Activated CD8-positive, alpha-beta T cell treated with anti-CD3 and anti-CD28 coated beads, Interleukin-2, amount 10 ng/mL, durations not matched to agents 7 days and 5 days (primary cell): ENCODE measurements at regions not wholly inside any gene's neighbourhood (a gene's known extent, or its start where the extent isn't known, plus 50 kb on each side); places are given as distances from the start of the nearest gene placed in this dataset.

Experiments used
- ATAC-seq: fragments of 150-1000 bp; cut with Tn5 transposase; one replicate; pipeline ENCODE4 v1.10.0; 2021; ENCODE audit warnings: moderate library complexity
- CTCF ChIA-PET: fragments of 350-600 bp; sonication (Branson Sonifier 250); formaldehyde crosslinking; loops from one replicate; lab custom pipeline; 2021; ENCODE audit warnings: antibody characterized with exemption; lab: Charles Lee
- POLR2A ChIA-PET: fragments of 350-600 bp; sonication (Branson Sonifier 250); formaldehyde crosslinking; loops from one replicate; lab custom pipeline; 2021; ENCODE audit warnings: antibody characterized with exemption; lab: Charles Lee
- DNase-seq: peaks from one replicate; pipeline ENCODE4 v3.0.0-alpha.2; 2020
- H3K27ac Mint-ChIP-seq: one replicate; pipeline ENCODE4 v1.8.0; 2021; ENCODE audit warnings: mild to moderate bottlenecking, mixed read lengths
- H3K27me3 Mint-ChIP-seq: one replicate; pipeline ENCODE4 v1.8.0; 2021; ENCODE audit warnings: low read depth, mixed read lengths
- H3K36me3 Mint-ChIP-seq: one replicate; pipeline ENCODE4 v1.8.0; 2021; ENCODE audit warnings: low read depth, mixed read lengths
- H3K4me1 Mint-ChIP-seq: one replicate; pipeline ENCODE4 v1.8.0; 2021; ENCODE audit warnings: low read depth, mixed read lengths
- H3K4me3 Mint-ChIP-seq: one replicate; pipeline ENCODE4 v1.8.0; 2021; ENCODE audit warnings: mild to moderate bottlenecking, mixed read lengths
- H3K9me3 Mint-ChIP-seq: one replicate; pipeline ENCODE4 v1.8.0; 2022; ENCODE audit warnings: mixed read lengths; ENCODE audit not compliant: insufficient read depth

DNA sequence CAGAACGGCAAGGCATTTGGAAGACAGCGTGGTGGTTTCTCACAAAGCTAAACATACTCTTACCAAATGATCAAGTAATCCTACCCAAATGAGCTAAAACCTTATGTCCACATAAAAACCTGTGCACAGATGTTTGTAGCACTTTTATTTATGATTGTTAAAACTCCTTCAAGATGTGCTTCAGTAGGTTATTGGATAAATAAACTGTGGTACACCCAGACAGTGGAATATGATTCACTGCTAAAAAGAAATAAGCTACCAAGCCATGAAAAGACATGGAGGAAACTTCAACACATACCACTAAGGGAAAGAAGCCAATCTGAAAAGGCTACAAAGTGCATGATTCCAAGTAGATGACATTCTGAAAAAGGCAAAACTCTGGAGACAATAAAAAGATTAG, 94.2 kb downstream of the FOXD1 start:
- peaks cover 4% of the 10 kb centered on the region for H3K9me3 Mint-ChIP-seq
- no peak overlapping the region for H3K27ac Mint-ChIP-seq
- no peak for ATAC-seq
- H3K27me3 Mint-ChIP-seq = peaks cover 20% of the 10 kb centered on the region
- H3K4me1 Mint-ChIP-seq = no peaks in the 10 kb centered on the region
- ChIA-PET POLR2A (no interaction called here), CTCF (no interaction called here)
- no peaks in the 10 kb centered on the region for H3K36me3 Mint-ChIP-seq
- no peak overlapping the region for H3K4me3 Mint-ChIP-seq
- no peak for DNase-seq

DNA sequence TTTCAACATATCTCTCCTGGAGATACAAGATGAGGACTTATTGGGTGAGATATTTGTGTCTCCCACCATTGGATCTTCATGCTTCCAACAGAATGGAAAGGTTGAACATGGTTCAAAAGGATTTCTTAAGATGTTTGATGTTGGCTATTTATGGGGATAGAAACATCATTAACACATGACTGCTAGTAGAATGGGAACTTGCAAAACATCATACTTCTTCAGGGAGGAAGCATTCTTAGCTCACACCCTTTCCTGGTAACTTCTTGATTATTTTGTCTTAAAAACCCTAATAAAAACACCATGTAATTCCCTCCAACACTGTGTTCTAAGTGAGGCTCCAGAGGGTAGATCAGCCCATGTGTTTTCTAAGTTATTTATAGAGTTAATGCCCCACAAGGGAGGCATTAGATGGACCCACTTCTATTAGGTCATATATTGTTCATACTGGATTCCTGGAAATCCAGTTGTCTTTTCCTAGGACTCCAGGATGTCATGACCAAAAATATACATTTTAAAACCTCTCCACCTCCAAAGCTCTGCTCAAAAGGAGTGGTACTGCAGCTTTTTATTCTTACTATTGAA, 95.8 kb downstream of the FOXD1 start:
- Mint-ChIP-seq H3K4me1 (no peaks in the 10 kb centered on the region), H3K9me3 (peaks cover 4% of the 10 kb centered on the region), H3K27ac (no peak overlapping the region), H3K4me3 (no peak overlapping the region), H3K27me3 (peaks cover 21% of the 10 kb centered on the region), H3K36me3 (no peaks in the 10 kb centered on the region)
- DNase-seq (no peak), ATAC-seq (no peak)
- ChIA-PET POLR2A (no interaction called here), CTCF (interaction anchor here (1.0 kb wide), 1 partner anchor 99 kb away, joined by 3 read pairs; no protein-coding TSS in a partner anchor)

DNA sequence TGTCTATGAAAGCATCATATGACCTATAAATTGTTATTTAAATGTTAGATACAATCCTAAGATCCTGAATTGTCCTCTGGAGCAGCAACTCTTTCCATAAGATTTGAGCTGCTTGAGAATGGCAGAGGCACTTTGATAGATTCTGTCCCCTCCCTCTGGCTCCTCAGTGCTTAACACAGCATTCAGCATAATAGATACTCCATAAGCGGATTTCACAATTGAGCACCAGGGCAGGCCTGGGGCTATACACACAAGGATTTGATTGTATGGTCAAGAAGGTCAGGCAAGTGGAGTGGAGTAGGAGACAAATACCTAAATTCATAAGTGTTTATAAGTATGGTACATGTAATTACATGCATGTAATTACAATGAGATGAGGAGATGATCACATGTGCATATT, 96.3 kb downstream of the FOXD1 start:
- no peaks in the 10 kb centered on the region for H3K36me3 Mint-ChIP-seq
- H3K4me1 Mint-ChIP-seq = no peaks in the 10 kb centered on the region
- ChIA-PET CTCF (no interaction called here), POLR2A (no interaction called here)
- peaks cover 8% of the 10 kb centered on the region for H3K9me3 Mint-ChIP-seq
- no peak overlapping the region for H3K4me3 Mint-ChIP-seq
- DNase-seq = no peak
- peaks cover 18% of the 10 kb centered on the region for H3K27me3 Mint-ChIP-seq
- no peak for ATAC-seq
- no peak overlapping the region for H3K27ac Mint-ChIP-seq

DNA sequence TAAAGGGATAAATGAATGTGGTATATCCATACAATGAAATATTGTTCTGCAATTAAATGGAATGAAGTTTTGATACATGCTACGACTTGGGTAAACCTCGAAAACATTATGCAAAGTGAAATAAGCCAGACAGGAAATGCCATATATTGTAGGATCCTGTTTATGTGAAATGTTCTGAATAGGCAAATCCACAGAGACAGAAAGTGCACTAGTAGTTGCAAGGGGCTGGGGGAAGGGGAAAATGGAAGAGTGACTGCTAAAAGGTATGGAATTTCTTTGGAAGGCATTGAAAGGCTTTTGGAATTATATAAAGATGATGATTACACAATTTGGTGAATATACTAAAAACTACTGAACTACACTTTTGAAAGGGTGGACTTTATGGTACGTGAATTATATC, 97.0 kb downstream of the FOXD1 start:
- ATAC-seq (no peak), DNase-seq (no peak)
- CTCF ChIA-PET = no interaction called here
- no peaks in the 10 kb centered on the region for H3K36me3 Mint-ChIP-seq
- H3K4me3 Mint-ChIP-seq = no peak overlapping the region
- no peak overlapping the region for H3K27ac Mint-ChIP-seq
- no peaks in the 10 kb centered on the region for H3K4me1 Mint-ChIP-seq
- POLR2A ChIA-PET = no interaction called here
- H3K9me3 Mint-ChIP-seq = peaks cover 15% of the 10 kb centered on the region
- H3K27me3 Mint-ChIP-seq = peaks cover 16% of the 10 kb centered on the region

DNA sequence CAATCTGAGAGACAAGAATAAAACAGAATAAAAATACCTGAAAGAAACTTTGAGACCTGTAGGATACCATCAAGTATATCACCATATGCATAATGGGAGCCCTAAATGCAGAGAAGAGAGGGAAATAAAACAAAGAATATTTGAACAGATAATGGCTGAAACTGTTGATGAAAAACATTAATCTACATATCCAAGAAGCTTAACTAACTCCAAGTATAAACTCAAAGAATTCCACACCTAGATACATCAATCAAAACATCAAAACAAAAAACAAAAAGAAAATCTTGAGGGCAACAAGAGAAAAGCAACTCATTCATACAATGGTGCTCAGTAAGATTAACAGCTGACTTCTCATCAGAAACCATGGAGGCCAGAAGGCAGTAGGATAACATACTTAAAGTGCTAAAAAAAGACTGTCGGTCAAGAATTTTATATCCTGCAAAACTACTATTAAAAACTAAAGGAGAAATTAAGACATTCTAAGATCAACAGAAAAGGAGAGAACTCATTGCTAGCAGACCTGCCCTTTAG, 101.6 kb downstream of the FOXD1 start:
- ATAC-seq = no peak
- Mint-ChIP-seq H3K4me1 (no peaks in the 10 kb centered on the region), H3K9me3 (peaks cover 19% of the 10 kb centered on the region), H3K27me3 (peaks cover 13% of the 10 kb centered on the region), H3K36me3 (no peaks in the 10 kb centered on the region), H3K4me3 (no peak overlapping the region), H3K27ac (no peak overlapping the region)
- ChIA-PET CTCF (no interaction called here), POLR2A (no interaction called here)
- no peak for DNase-seq

DNA sequence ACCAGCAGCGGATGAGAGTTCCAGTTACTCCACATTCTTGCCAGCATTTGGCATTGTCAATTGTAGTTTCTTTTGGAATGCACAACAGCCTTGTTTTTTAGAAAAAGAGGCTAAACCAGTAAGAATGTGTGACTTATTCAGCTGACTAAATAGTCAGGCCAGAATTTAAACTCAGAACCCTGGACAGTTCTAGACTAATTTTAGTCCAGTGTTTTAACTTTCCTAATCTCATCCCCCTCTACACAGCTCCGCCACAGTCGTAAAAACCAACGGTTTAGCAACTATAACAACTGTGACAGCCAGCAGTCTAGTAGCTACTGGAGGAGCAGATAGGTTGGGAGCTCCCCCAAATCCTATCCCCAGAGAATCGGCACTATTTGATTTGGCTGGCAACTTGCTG, 103.7 kb downstream of the FOXD1 start:
- no peaks in the 10 kb centered on the region for H3K36me3 Mint-ChIP-seq
- H3K9me3 Mint-ChIP-seq = peaks cover 18% of the 10 kb centered on the region
- H3K27ac Mint-ChIP-seq = no peak overlapping the region
- no peak overlapping the region for H3K4me3 Mint-ChIP-seq
- no peaks in the 10 kb centered on the region for H3K4me1 Mint-ChIP-seq
- ATAC-seq (no peak), DNase-seq (no peak)
- CTCF ChIA-PET = no interaction called here
- POLR2A ChIA-PET = no interaction called here
- H3K27me3 Mint-ChIP-seq = peaks cover 24% of the 10 kb centered on the region

DNA sequence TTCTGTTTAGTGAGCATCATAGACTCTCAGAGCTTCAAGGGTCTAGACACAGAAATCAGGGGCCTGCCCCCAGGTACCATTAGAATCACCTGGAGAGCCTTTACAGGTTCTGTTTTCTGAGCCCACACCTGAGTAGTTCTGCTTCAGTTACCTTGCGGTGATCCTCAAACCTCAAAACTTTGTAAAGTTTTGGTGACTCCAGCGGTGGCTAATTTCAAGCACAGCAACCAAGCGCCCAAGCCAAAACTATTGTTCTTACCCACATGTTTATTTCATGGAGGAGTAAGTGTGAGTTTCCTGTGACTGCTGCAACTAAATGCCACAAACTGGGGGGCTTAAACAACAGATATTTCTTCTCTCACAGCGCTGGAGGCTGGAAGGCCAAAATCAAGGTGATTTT, 108.9 kb downstream of the FOXD1 start:
- DNase-seq (no peak), ATAC-seq (no peak)
- ChIA-PET CTCF (no interaction called here), POLR2A (no interaction called here)
- Mint-ChIP-seq H3K9me3 (no peaks in the 10 kb centered on the region), H3K27me3 (peaks cover 29% of the 10 kb centered on the region), H3K4me1 (no peaks in the 10 kb centered on the region), H3K4me3 (no peak overlapping the region), H3K36me3 (no peaks in the 10 kb centered on the region), H3K27ac (no peak overlapping the region)

DNA sequence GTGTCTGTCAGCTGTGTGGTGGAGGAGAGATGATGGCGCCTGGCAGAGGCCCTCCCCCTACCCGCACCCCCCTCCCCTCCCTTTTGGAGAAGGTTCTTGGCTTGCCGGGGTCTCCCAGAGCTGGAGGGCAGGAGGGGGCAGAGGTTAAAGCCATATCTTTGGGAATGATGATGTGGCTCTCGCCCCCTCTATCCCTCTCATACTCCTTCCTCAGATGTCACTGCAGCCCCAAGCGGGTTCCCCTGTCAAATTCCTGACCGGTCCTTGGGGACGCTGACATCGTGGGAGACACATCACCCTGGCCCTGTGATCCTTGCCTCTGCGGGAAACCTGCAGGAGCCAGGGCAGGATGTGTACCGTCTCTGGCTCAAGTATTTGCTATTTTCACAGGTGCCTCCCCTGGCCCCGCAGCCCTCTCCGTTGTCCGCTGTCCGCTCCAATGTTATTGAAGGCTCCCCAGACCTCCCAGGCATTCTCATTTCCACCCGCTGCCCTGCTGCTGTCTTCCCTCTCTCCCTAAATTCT, 109.5 kb downstream of the FOXD1 start:
- peaks cover 32% of the 10 kb centered on the region for H3K27me3 Mint-ChIP-seq
- H3K9me3 Mint-ChIP-seq = no peaks in the 10 kb centered on the region
- H3K27ac Mint-ChIP-seq = no peak overlapping the region
- H3K4me1 Mint-ChIP-seq = no peaks in the 10 kb centered on the region
- DNase-seq (no peak), ATAC-seq (no peak)
- H3K4me3 Mint-ChIP-seq = no peak overlapping the region
- POLR2A ChIA-PET = no interaction called here
- CTCF ChIA-PET = no interaction called here
- no peaks in the 10 kb centered on the region for H3K36me3 Mint-ChIP-seq

DNA sequence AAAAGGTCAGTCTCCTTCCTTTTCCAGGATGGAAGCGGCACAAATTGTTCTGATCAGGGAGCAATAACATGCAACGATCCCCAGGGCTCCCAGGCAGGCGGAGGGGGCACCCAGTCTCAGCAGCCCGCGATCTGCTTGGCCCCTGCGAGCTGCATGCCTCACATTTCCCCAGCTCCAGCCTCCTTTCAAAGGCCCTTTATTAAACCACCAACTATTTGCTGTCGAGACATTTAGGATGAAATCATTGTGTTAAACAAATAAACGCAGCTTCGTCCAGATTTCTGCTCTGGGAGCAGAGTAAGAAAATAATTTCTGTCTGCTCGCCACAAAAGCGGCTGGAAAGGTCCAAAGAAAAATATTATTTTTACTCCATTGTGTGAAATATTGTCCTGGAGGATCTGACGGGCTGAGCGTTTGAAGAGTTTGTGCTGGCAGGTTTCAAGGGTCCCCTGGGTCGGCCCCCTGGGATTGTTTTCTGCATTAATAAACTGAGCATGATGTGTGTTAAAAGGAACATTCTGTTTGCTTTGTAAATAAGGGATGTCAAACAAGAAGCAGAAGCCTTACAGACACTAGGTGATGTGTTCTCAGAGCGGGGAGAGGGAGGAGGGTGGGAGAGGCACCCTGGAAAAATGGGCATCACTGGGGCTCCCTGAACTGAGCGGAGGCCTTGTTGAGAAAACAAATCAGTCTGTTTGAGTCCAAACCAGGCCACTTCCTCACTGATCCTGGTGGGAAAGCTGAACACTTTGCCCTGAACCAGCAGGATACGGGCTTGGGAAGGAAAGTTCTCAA, 110.1 kb downstream of the FOXD1 start:
- H3K27me3 Mint-ChIP-seq = peaks cover 32% of the 10 kb centered on the region
- H3K4me3 Mint-ChIP-seq = no peak overlapping the region
- H3K4me1 Mint-ChIP-seq = no peaks in the 10 kb centered on the region
- ChIA-PET CTCF (no interaction called here), POLR2A (no interaction called here)
- no peak for DNase-seq
- H3K9me3 Mint-ChIP-seq = no peaks in the 10 kb centered on the region
- H3K27ac Mint-ChIP-seq = no peak overlapping the region
- no peak for ATAC-seq
- no peaks in the 10 kb centered on the region for H3K36me3 Mint-ChIP-seq

DNA sequence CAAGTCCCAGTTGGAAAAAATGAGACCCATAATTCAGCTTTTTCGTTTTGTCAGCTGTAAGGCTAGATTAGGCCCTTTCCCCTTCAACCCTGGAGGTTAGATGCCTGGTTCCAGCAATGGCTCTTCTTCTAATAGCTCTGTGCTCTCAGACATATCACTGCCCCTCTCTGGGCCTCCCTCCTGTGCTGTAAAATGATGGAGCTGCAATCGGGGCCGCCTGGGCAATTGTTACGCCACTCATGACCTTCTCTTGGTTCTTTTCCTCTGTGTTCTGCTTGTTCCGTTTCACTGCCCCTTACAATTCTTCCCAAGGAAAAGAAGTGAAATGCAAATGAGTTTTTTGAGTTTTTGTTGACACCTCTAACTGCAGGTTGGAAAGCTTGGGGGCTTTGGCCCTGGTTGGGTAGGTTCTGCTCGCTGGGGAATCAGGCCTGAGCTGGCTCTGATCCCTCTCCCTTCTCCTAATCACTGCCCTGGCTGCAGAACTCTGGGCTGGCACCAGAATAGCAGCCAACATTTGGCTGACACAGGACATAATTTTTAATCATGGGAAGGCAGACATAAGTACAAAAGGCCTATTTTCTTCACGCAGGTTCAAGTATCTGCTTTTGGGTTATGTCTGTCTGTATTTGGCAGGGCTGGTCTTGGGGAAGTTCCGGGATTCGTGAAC, 110.9 kb downstream of the FOXD1 start:
- no peak for ATAC-seq
- Mint-ChIP-seq H3K36me3 (no peaks in the 10 kb centered on the region), H3K9me3 (no peaks in the 10 kb centered on the region), H3K4me1 (no peaks in the 10 kb centered on the region), H3K4me3 (no peak overlapping the region), H3K27me3 (peaks cover 31% of the 10 kb centered on the region), H3K27ac (no peak overlapping the region)
- CTCF ChIA-PET = no interaction called here
- no peak for DNase-seq
- POLR2A ChIA-PET = no interaction called here

DNA sequence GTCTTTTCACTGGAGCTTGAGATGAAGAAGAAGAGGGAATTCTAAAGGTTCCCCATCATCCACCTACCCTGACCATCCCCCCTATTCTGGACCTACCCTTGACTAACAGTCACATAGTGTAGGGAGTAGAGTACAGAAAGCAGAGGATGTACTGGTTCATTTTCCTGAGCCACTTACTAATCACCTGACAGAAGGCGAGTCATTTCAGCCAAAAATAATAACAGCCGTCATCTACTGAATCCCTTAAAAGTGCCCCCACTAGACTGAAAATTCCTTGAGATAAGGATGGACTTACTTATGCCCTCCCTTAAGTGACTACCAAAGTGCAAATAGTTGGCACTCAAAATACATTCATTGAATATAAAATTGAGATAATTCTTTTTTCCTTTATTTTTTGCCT, 112.2 kb downstream of the FOXD1 start:
- DNase-seq = no peak
- peaks cover 1% of the 10 kb centered on the region for H3K9me3 Mint-ChIP-seq
- CTCF ChIA-PET = no interaction called here
- no peaks in the 10 kb centered on the region for H3K4me1 Mint-ChIP-seq
- ATAC-seq = no peak
- H3K4me3 Mint-ChIP-seq = no peak overlapping the region
- peaks cover 35% of the 10 kb centered on the region for H3K27me3 Mint-ChIP-seq
- H3K27ac Mint-ChIP-seq = no peak overlapping the region
- POLR2A ChIA-PET = no interaction called here
- H3K36me3 Mint-ChIP-seq = no peaks in the 10 kb centered on the region
